NT2/D1 (cell line): ENCODE measurements at regions not wholly inside any gene's neighbourhood (a gene's known extent, or its start where the extent isn't known, plus 50 kb on each side); places are given as distances from the start of the nearest gene placed in this dataset.

Experiments used
- DNase-seq: peaks from one replicate; pipeline ENCODE4 v3.0.0-alpha.2; 2011; ENCODE audit warnings: low read depth, low spot score
- H3K27me3 ChIP-seq: 2 replicates; pipeline ENCODE4 v1.6.0; 2011; ENCODE audit warnings: mild to moderate bottlenecking; ENCODE audit not compliant: insufficient read length, insufficient read depth
- H3K36me3 ChIP-seq: 2 replicates; pipeline ENCODE4 v1.6.1; 2011; ENCODE audit warnings: mild to moderate bottlenecking, low read length, mixed read lengths; ENCODE audit not compliant: insufficient read depth, insufficient read length
- H3K4me1 ChIP-seq: 2 replicates; pipeline ENCODE4 v1.5.1; 2011; ENCODE audit not compliant: insufficient read depth, insufficient read length
- H3K4me3 ChIP-seq: 2 replicates; pipeline ENCODE4 v1.5.1; 2011; ENCODE audit warnings: low read depth; ENCODE audit not compliant: insufficient read length
- H3K9ac ChIP-seq: 2 replicates; pipeline ENCODE4 v1.6.0; 2011; ENCODE audit warnings: low read depth; ENCODE audit not compliant: insufficient read length
- H3K9me3 ChIP-seq: 2 replicates; pipeline ENCODE4 v1.5.1; 2011; ENCODE audit warnings: mild to moderate bottlenecking, low read length; ENCODE audit not compliant: insufficient read depth
- SUZ12 ChIP-seq: IDR thresholded peaks from 2 replicates; pipeline ENCODE4 v1.6.1; 2011; ENCODE audit not compliant: insufficient read length, insufficient read depth; ENCODE audit errors: extremely low read depth
- YY1 ChIP-seq: IDR thresholded peaks from 2 replicates; pipeline ENCODE4 v1.6.1; 2011; ENCODE audit not compliant: insufficient read length, insufficient read depth
- ZNF274 ChIP-seq: IDR thresholded peaks from 2 replicates; pipeline ENCODE4 v1.6.1; 2011; ENCODE audit warnings: mild to moderate bottlenecking, low read depth, low read length

- no peak for DNase-seq
- no peak overlapping the region for H3K9ac ChIP-seq
- TF ChIP-seq SUZ12 (no peak), ZNF274 (no peak), YY1 (no peak)
These were observed 181.0 kb upstream of the HCCS start for GRCh38 chrX:10930151-10930550.

DNA sequence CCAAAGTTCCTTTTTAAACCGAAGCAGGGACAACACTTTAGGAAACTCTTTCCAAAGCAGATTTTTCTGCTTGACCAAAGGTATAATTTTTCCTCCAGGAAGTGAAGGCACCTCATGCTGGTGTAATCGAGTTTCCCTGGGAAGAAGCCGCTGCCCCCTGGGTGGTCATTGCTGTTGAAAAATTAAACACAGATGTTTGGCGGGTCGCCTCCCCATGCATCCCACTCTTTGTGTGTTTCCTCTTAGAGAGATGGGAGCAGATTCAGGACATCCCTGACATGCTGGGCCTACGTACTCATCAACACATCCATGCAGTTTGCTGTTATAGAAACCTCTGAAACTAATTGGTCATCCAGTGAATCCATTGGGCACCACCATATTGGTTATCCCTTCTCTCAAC, 179.2 kb upstream of the HCCS start:
- no peaks in the 10 kb centered on the region for H3K27me3 ChIP-seq
- TF ChIP-seq ZNF274, result no peak
- no peak for TF ChIP-seq YY1
- no peak for TF ChIP-seq SUZ12
- DNase-seq, result no peak
- no peaks in the 10 kb centered on the region for H3K4me1 ChIP-seq
- 0 out of 2 replicates have a peak, but pooled peaks cover 7% of the 10 kb centered on the region for H3K9me3 ChIP-seq
- H3K36me3 ChIP-seq, result no peaks in the 10 kb centered on the region
- H3K9ac ChIP-seq, result no peak overlapping the region
- no peak overlapping the region for H3K4me3 ChIP-seq

More at GRCh38 chrX:10930151-10930550, 181.0 kb upstream of the HCCS start:
- H3K9me3 ChIP-seq, result 0 out of 2 replicates have a peak, but pooled peaks cover 7% of the 10 kb centered on the region
- H3K27me3 ChIP-seq, result no peaks in the 10 kb centered on the region
- no peaks in the 10 kb centered on the region for H3K36me3 ChIP-seq
- no peak overlapping the region for H3K4me3 ChIP-seq
- H3K4me1 ChIP-seq, result no peaks in the 10 kb centered on the region

- no peak overlapping the region for H3K9ac ChIP-seq
- no peaks in the 10 kb centered on the region for H3K4me1 ChIP-seq
- H3K27me3 ChIP-seq, result no peaks in the 10 kb centered on the region
- 0 out of 2 replicates have a peak, but pooled peaks cover 7% of the 10 kb centered on the region for H3K9me3 ChIP-seq
- TF ChIP-seq SUZ12 (no peak), ZNF274 (no peak), YY1 (no peak)
- no peak for DNase-seq
- H3K36me3 ChIP-seq, result no peaks in the 10 kb centered on the region
- H3K4me3 ChIP-seq, result no peak overlapping the region
These were observed 178.2 kb upstream of the HCCS start for GRCh38 chrX:10932842-10933440.

GRCh38 chrX:10935501-10935900, 175.6 kb upstream of the HCCS start:
- no peaks in the 10 kb centered on the region for H3K9me3 ChIP-seq
- no peak for DNase-seq
- H3K27me3 ChIP-seq, result no peaks in the 10 kb centered on the region
- H3K4me1 ChIP-seq, result no peaks in the 10 kb centered on the region
- H3K4me3 ChIP-seq, result no peak overlapping the region
- H3K9ac ChIP-seq, result no peak overlapping the region
- H3K36me3 ChIP-seq, result no peaks in the 10 kb centered on the region
- TF ChIP-seq SUZ12 (no peak), YY1 (no peak), ZNF274 (no peak)

- Histone ChIP-seq H3K4me1 (no peaks in the 10 kb centered on the region), H3K36me3 (no peaks in the 10 kb centered on the region), H3K9ac (no peak overlapping the region), H3K27me3 (no peaks in the 10 kb centered on the region), H3K4me3 (no peak overlapping the region), H3K9me3 (no peaks in the 10 kb centered on the region)
- TF ChIP-seq ZNF274 (no peak), SUZ12 (no peak), YY1 (no peak)
- DNase-seq, result no peak
These were observed 174.2 kb upstream of the HCCS start for GRCh38 chrX:10936976-10937375.

DNA sequence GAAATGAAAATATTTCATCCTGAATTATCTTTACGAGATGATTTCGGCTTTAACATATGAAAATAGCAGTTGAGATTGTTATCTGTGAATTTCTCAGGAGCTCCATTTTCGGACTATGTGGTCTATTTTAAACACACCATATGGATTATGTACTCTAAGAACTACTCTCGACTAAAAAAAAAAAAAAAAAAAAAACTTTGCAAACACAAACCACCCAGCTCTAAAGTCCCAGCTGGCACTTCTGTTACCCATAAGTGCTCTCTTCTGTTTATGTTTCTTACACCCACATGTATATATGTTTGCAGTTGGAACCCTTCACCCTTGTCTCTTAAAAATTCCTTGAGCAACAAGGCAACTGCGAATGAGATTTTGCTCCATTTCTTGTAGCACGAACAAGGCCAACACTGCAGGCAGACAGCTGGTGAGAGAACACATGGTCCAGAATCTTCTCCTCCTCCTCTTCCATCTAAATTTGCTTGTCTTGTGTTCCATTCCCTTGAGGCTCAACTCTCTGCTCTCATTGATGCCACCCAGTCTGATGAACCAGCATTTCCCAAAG, 172.7 kb upstream of the HCCS start:
- no peak overlapping the region for H3K9ac ChIP-seq
- no peaks in the 10 kb centered on the region for H3K4me1 ChIP-seq
- H3K27me3 ChIP-seq, result no peaks in the 10 kb centered on the region
- no peak overlapping the region for H3K4me3 ChIP-seq
- no peak for DNase-seq
- H3K9me3 ChIP-seq, result no peaks in the 10 kb centered on the region
- no peaks in the 10 kb centered on the region for H3K36me3 ChIP-seq
- TF ChIP-seq SUZ12 (no peak), ZNF274 (no peak), YY1 (no peak)

- no peaks in the 10 kb centered on the region for H3K36me3 ChIP-seq
- TF ChIP-seq SUZ12 (no peak), YY1 (no peak), ZNF274 (no peak)
- no peaks in the 10 kb centered on the region for H3K9me3 ChIP-seq
- no peak for DNase-seq
- no peaks in the 10 kb centered on the region for H3K4me1 ChIP-seq
- no peak overlapping the region for H3K9ac ChIP-seq
- H3K27me3 ChIP-seq, result no peaks in the 10 kb centered on the region
- H3K4me3 ChIP-seq, result no peak overlapping the region
These were observed 171.7 kb upstream of the HCCS start for GRCh38 chrX:10939424-10939823.

DNA sequence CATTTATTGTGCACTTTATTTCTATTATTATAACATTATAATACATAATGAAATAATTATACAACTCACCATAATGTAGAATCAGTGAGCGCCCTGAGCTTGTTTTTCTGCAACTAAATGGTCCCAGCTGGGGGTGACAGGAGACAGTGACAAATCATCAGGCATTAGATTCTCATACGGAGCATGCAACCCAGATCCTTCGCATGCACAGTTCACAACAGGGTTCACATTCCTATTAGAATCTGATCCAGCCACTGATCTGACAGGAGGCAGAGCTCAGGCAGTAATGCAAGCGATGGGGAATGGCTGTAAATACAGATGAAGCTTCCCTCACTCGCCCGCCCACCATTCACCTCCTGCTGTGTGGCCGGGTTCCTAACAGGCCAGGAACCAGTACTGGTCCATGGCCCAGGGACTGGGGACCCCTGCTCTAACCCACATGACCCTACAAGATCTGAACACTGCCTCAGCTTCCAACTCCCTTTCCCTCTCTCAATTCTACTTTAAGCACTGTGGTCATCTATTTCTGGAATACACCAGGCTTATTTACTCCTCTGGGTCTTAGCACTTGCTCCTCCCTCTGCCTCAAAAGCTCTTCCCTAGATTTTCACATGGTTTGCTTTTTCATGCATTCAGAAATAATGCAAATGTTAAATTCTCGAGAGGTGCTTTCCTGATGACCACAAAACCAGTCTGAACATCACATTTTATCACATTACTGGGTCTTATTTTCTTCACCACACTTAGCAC, 166.8 kb upstream of the HCCS start:
- Histone ChIP-seq H3K9ac (no peak overlapping the region), H3K9me3 (no peaks in the 10 kb centered on the region), H3K4me3 (no peak overlapping the region), H3K27me3 (no peaks in the 10 kb centered on the region), H3K36me3 (no peaks in the 10 kb centered on the region), H3K4me1 (no peaks in the 10 kb centered on the region)
- no peak for TF ChIP-seq YY1
- TF ChIP-seq ZNF274, result no peak
- TF ChIP-seq SUZ12, result no peak
- DNase-seq, result no peak
